PC-3 (cell line): ENCODE measurements at regions not wholly inside any gene's neighbourhood (a gene's known extent, or its start where the extent isn't known, plus 50 kb on each side); places are given as distances from the start of the nearest gene placed in this dataset.

Source experiments
- ATAC-seq: fragments of 200-7000 bp; cut with Tn5 transposase; 2 replicates; pipeline ENCODE4 v1.9.1; 2020; ENCODE audit warnings: mild to moderate bottlenecking, moderate library complexity
- BruUV-seq: library from RNA; stranded (reverse); fragments of 400-500 nt; replicated peaks from 2 replicates; lab custom pipeline; 2021; lab: Mats Ljungman, UMichigan
- CTCF ChIA-PET: fragments of 300-600 bp; sonication (Branson Sonifier 250); formaldehyde crosslinking; loops from one replicate; lab custom pipeline; 2022; ENCODE audit warnings: antibody characterized with exemption; lab: Charles Lee
- POLR2A ChIA-PET: fragments of 300-600 bp; sonication (Branson Sonifier 250); formaldehyde crosslinking; loops from one replicate; lab custom pipeline; 2022; ENCODE audit warnings: antibody characterized with exemption; ENCODE audit not compliant: unreplicated experiment; lab: Charles Lee
- DNase-seq: peaks from one replicate; pipeline ENCODE4 v3.0.0-alpha.2; 2015
- H2AFZ ChIP-seq: fragments of 300-600 bp; sonication (generic); 2 replicates; pipeline ENCODE4 v1.6.0; 2016; ENCODE audit warnings: antibody characterized with exemption, low read length
- H3F3A ChIP-seq: fragments of 300-600 bp; sonication (generic); one replicate; pipeline ENCODE4 v1.6.0; 2017; ENCODE audit warnings: antibody characterized with exemption, low read length, control low read depth, mild to moderate bottlenecking; ENCODE audit not compliant: unreplicated experiment
- H3K27ac ChIP-seq: fragments of 300-600 bp; sonication (generic); 2 replicates; pipeline ENCODE4 v1.5.1; 2016; ENCODE audit warnings: mild to moderate bottlenecking, low read length
- H3K27me3 ChIP-seq: fragments of 300-600 bp; sonication (generic); 2 replicates; pipeline ENCODE4 v1.6.1; 2016; ENCODE audit warnings: low read length, mixed read lengths
- H3K36me3 ChIP-seq: fragments of 300-600 bp; sonication (generic); 2 replicates; pipeline ENCODE4 v1.6.1; 2016; ENCODE audit warnings: low read depth, mixed run types, low read length, mixed read lengths
- H3K4me1 ChIP-seq: fragments of 300-600 bp; sonication (generic); 2 replicates; pipeline ENCODE4 v1.5.1; 2016; ENCODE audit warnings: low read length; ENCODE audit not compliant: insufficient read depth
- H3K4me2 ChIP-seq: fragments of 300-600 bp; sonication (generic); 2 replicates; pipeline ENCODE4 v1.6.0; 2016; ENCODE audit warnings: low read length
- H3K4me3 ChIP-seq: fragments of 300-600 bp; sonication (generic); 2 replicates; pipeline ENCODE4 v1.5.1; 2016; ENCODE audit warnings: mild to moderate bottlenecking, low read length, mixed read lengths
- H3K79me2 ChIP-seq: fragments of 300-600 bp; sonication (generic); 2 replicates; pipeline ENCODE4 v1.6.1; 2017; ENCODE audit warnings: low read length, mixed read lengths
- H3K9ac ChIP-seq: fragments of 300-600 bp; sonication (generic); 2 replicates; pipeline ENCODE4 v1.6.0; 2016; ENCODE audit warnings: mild to moderate bottlenecking, low read length
- H3K9me2 ChIP-seq: fragments of 300-600 bp; sonication (generic); replicated peaks from 2 replicates; pipeline ENCODE4 v1.6.1; 2016; ENCODE audit warnings: mixed run types, low read length, mixed read lengths
- H3K9me3 ChIP-seq: fragments of 300-600 bp; sonication (generic); 2 replicates; pipeline ENCODE4 v1.6.1; 2016; ENCODE audit warnings: low read length, mixed read lengths
- H4K20me1 ChIP-seq: fragments of 300-600 bp; sonication (generic); 2 replicates; pipeline ENCODE4 v1.6.1; 2016; ENCODE audit warnings: low read length, mixed read lengths
- EZH2 ChIP-seq: fragments of 300-600 bp; sonication (generic); IDR thresholded peaks from one replicate; pipeline ENCODE4 v1.6.1; 2017; ENCODE audit warnings: antibody characterized with exemption, mild to moderate bottlenecking, low read length; ENCODE audit not compliant: unreplicated experiment
- EZH2phosphoT487 ChIP-seq: fragments of 300-600 bp; sonication (generic); IDR thresholded peaks from 2 replicates; pipeline ENCODE4 v1.6.1; 2018; ENCODE audit warnings: mild to moderate bottlenecking, antibody characterized with exemption, low read length, borderline replicate concordance
- intact Hi-C: fragments of 100-400 bp; cut with micrococcal nuclease; formaldehyde crosslinking; loops from 2 replicates; pipeline ENCODE4 v1.9.0; 2023
- TF ChIP-seq, protein P1 (sequence below): fragments of 300-600 bp; sonication (generic); conservative IDR thresholded peaks from 2 replicates; pipeline ENCODE4 v1.5.1; 2017; ENCODE audit warnings: antibody characterized with exemption, low read depth, mild to moderate bottlenecking, low read length

- Histone ChIP-seq H2AFZ (no peak overlapping the region), H3K27ac (no peak overlapping the region), H3K4me1 (no peaks in the 10 kb centered on the region), H3K9ac (no peak overlapping the region), H4K20me1 (no peaks in the 10 kb centered on the region), H3K4me3 (no peak overlapping the region), H3K27me3 (no peaks in the 10 kb centered on the region), H3K36me3 (no peaks in the 10 kb centered on the region), H3K9me3 (no peaks in the 10 kb centered on the region), H3F3A (no peaks in the 10 kb centered on the region), H3K9me2 (no peaks in the 10 kb centered on the region), H3K79me2 (no peaks in the 10 kb centered on the region), H3K4me2 (no peak overlapping the region)
- ATAC-seq (no peak), DNase-seq (no peak)
- intact Hi-C loops: no loop called here
- no peak for TF ChIP-seq EZH2phosphoT487
- TF ChIP-seq EZH2: no peak
- TF ChIP-seq, protein P1, sequence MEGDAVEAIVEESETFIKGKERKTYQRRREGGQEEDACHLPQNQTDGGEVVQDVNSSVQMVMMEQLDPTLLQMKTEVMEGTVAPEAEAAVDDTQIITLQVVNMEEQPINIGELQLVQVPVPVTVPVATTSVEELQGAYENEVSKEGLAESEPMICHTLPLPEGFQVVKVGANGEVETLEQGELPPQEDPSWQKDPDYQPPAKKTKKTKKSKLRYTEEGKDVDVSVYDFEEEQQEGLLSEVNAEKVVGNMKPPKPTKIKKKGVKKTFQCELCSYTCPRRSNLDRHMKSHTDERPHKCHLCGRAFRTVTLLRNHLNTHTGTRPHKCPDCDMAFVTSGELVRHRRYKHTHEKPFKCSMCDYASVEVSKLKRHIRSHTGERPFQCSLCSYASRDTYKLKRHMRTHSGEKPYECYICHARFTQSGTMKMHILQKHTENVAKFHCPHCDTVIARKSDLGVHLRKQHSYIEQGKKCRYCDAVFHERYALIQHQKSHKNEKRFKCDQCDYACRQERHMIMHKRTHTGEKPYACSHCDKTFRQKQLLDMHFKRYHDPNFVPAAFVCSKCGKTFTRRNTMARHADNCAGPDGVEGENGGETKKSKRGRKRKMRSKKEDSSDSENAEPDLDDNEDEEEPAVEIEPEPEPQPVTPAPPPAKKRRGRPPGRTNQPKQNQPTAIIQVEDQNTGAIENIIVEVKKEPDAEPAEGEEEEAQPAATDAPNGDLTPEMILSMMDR: no peak
- BruUV-seq: no TSS peak
- ChIA-PET CTCF (no interaction called here), POLR2A (no interaction called here)
Measured at GRCh38 chr19:31177246-31177645, 172.0 kb downstream of the TSHZ3 start.

- H4K20me1 ChIP-seq: no peaks in the 10 kb centered on the region
- H2AFZ ChIP-seq: no peak overlapping the region
- no TSS peak for BruUV-seq
- no peaks in the 10 kb centered on the region for H3K9me2 ChIP-seq
- no peak for ATAC-seq
- H3K9ac ChIP-seq: no peak overlapping the region
- H3K4me2 ChIP-seq: no peak overlapping the region
- H3K27ac ChIP-seq: no peak overlapping the region
- H3K36me3 ChIP-seq: no peaks in the 10 kb centered on the region
- no peak overlapping the region for H3K4me3 ChIP-seq
- H3K9me3 ChIP-seq: no peaks in the 10 kb centered on the region
- POLR2A ChIA-PET: no interaction called here
- intact Hi-C loops: no loop called here
- no peak for DNase-seq
- CTCF ChIA-PET: no interaction called here
- H3F3A ChIP-seq: no peaks in the 10 kb centered on the region
- no peaks in the 10 kb centered on the region for H3K4me1 ChIP-seq
- TF ChIP-seq, protein P1: no peak
- no peak for TF ChIP-seq EZH2
- TF ChIP-seq EZH2phosphoT487: no peak
- H3K79me2 ChIP-seq: no peaks in the 10 kb centered on the region
- no peaks in the 10 kb centered on the region for H3K27me3 ChIP-seq
Measured at GRCh38 chr19:31175564-31176348, 173.5 kb downstream of the TSHZ3 start.

DNA sequence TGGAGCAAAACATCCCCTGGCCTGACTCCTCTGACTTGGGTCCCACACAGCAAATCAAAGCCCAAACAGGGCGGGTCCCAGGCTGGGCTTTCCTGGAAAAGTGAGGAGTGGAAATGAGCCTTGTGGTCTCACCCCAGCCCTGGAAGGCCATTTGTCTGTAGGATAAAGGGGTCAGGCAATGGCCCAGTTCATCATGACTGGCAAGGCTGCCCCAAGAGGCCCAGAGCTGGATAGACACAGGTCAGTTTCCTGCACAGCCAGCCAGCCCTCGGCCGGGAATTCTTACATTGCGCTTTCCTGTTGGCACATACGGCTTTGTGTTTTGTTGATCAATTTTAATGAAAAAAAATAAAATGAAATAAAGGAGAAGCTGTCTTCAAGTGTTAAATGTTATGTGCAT, 174.3 kb downstream of the TSHZ3 start:
- Histone ChIP-seq H3F3A (no peaks in the 10 kb centered on the region), H3K27me3 (no peaks in the 10 kb centered on the region), H3K36me3 (no peaks in the 10 kb centered on the region), H3K9ac (no peak overlapping the region), H3K9me2 (no peaks in the 10 kb centered on the region), H3K4me2 (no peak overlapping the region), H3K9me3 (no peaks in the 10 kb centered on the region), H3K4me3 (no peak overlapping the region), H3K79me2 (no peaks in the 10 kb centered on the region), H3K4me1 (no peaks in the 10 kb centered on the region), H3K27ac (no peak overlapping the region), H2AFZ (no peak overlapping the region), H4K20me1 (no peaks in the 10 kb centered on the region)
- CTCF ChIA-PET: no interaction called here
- no TSS peak for BruUV-seq
- POLR2A ChIA-PET: no interaction called here
- intact Hi-C loops: no loop called here
- TF ChIP-seq, protein P1: no peak
- TF ChIP-seq EZH2phosphoT487 (no peak), EZH2 (no peak)
- DNase-seq: no peak
- ATAC-seq: no peak
